Glutamatergic neuron (in vitro differentiated cells): ENCODE measurements at regions not wholly inside any gene's neighbourhood (a gene's known extent, or its start where the extent isn't known, plus 50 kb on each side); places are given as distances from the start of the nearest gene placed in this dataset.

ENCODE experiments used
- DNase-seq: peaks from one replicate; pipeline ENCODE4 v3.0.0; 2022
- H3K27ac Mint-ChIP-seq: one replicate; pipeline ENCODE4 v1.8.0; 2020; ENCODE audit warnings: mild to moderate bottlenecking, mixed read lengths, inconsistent platforms; ENCODE audit not compliant: unreplicated experiment
- H3K27me3 Mint-ChIP-seq: one replicate; pipeline ENCODE4 v1.8.0; 2020; ENCODE audit warnings: mild to moderate bottlenecking, moderate library complexity, mixed read lengths, inconsistent platforms; ENCODE audit not compliant: unreplicated experiment
- H3K36me3 Mint-ChIP-seq: one replicate; pipeline ENCODE4 v1.8.0; 2020; ENCODE audit warnings: mild to moderate bottlenecking, mixed read lengths, inconsistent platforms; ENCODE audit not compliant: unreplicated experiment
- H3K4me1 Mint-ChIP-seq: one replicate; pipeline ENCODE4 v1.8.0; 2020; ENCODE audit warnings: mild to moderate bottlenecking, low read depth, mixed read lengths, inconsistent platforms; ENCODE audit not compliant: unreplicated experiment
- H3K4me3 Mint-ChIP-seq: one replicate; pipeline ENCODE4 v1.8.0; 2020; ENCODE audit warnings: mild to moderate bottlenecking, mixed read lengths, inconsistent platforms; ENCODE audit not compliant: unreplicated experiment
- H3K9me3 Mint-ChIP-seq: one replicate; pipeline ENCODE4 v1.8.0; 2020; ENCODE audit warnings: mild to moderate bottlenecking, moderate library complexity, mixed read lengths, inconsistent platforms; ENCODE audit not compliant: unreplicated experiment
- TF ChIP-seq, protein P1 (sequence below): fragments of 200-600 bp; sonication (generic); IDR thresholded peaks from one replicate; pipeline ENCODE4 v1.5.0; 2021; ENCODE audit not compliant: partially characterized antibody, unreplicated experiment

DNA sequence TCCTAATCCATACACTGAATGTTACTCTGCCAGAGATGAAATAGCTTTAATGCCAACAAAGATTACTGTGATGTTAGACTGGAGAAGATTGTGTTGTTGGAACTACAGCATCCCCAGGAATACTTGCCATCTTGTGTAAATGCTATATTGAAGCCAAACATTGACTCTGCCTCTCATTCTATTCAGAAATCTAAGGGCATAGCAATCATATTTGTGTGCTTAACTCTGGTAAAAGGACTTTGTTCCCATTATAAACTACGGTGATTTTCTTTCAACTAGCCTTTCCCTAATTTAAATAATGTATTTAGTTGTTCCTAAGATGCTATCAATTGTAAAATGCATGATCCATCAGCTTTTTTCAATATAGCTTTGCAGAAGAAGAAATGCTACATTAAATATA, 498.4 kb upstream of the LRRN3 start:
- peaks cover 9% of the 10 kb centered on the region for H3K4me1 Mint-ChIP-seq
- no peaks in the 10 kb centered on the region for H3K9me3 Mint-ChIP-seq
- no peak overlapping the region for H3K4me3 Mint-ChIP-seq
- TF ChIP-seq, protein P1, sequence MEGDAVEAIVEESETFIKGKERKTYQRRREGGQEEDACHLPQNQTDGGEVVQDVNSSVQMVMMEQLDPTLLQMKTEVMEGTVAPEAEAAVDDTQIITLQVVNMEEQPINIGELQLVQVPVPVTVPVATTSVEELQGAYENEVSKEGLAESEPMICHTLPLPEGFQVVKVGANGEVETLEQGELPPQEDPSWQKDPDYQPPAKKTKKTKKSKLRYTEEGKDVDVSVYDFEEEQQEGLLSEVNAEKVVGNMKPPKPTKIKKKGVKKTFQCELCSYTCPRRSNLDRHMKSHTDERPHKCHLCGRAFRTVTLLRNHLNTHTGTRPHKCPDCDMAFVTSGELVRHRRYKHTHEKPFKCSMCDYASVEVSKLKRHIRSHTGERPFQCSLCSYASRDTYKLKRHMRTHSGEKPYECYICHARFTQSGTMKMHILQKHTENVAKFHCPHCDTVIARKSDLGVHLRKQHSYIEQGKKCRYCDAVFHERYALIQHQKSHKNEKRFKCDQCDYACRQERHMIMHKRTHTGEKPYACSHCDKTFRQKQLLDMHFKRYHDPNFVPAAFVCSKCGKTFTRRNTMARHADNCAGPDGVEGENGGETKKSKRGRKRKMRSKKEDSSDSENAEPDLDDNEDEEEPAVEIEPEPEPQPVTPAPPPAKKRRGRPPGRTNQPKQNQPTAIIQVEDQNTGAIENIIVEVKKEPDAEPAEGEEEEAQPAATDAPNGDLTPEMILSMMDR, result no peak
- no peaks in the 10 kb centered on the region for H3K27me3 Mint-ChIP-seq
- H3K27ac Mint-ChIP-seq, result no peak overlapping the region
- no peak for DNase-seq
- H3K36me3 Mint-ChIP-seq, result no peaks in the 10 kb centered on the region

DNA sequence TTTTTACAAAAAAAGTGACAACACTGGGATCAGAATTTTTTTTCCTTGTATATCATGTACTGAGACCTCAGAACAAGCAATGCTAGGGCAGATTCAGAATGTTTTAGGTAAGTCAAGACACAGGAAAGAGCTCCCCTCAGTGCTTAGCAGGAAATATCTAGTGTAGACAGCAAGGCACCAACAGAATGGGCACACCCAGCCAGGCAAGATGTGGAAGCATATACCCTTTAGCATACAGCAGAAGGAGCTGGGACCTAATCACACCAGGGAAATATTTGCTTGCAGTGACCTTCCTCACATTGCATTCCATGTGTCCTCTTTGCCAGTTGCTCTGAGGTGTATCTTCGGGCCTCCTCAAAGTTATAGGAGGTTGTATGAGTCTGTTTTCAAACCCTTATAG, 497.6 kb upstream of the LRRN3 start:
- Mint-ChIP-seq H3K27me3 (no peaks in the 10 kb centered on the region), H3K36me3 (no peaks in the 10 kb centered on the region), H3K4me1 (peaks cover 9% of the 10 kb centered on the region), H3K27ac (no peak overlapping the region), H3K9me3 (no peaks in the 10 kb centered on the region), H3K4me3 (no peak overlapping the region)
- no peak for DNase-seq
- TF ChIP-seq, protein P1, result no peak

DNA sequence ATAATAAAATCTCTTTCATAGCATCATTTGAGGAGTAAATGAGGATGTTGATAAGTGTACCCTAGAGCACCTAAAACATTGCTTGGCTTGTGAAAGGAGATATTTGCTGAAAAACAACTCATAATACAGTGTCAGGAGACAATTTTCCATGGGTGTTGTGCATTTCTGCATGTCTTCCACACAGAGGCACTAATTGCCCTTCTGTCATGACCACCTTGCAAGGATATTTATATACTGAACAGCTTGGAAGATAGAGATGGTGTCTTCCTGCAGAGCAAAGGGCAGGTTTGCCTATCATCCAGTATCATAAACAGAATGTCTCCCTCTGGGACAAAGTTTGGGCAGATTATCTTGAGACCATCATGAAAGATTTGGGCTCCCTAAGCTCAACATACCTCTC, 495.2 kb upstream of the LRRN3 start:
- no peaks in the 10 kb centered on the region for H3K27me3 Mint-ChIP-seq
- no peak overlapping the region for H3K4me3 Mint-ChIP-seq
- H3K36me3 Mint-ChIP-seq, result no peaks in the 10 kb centered on the region
- H3K4me1 Mint-ChIP-seq, result peaks cover 9% of the 10 kb centered on the region
- TF ChIP-seq, protein P1, result no peak
- H3K27ac Mint-ChIP-seq, result no peak overlapping the region
- DNase-seq, result no peak
- H3K9me3 Mint-ChIP-seq, result no peaks in the 10 kb centered on the region

DNA sequence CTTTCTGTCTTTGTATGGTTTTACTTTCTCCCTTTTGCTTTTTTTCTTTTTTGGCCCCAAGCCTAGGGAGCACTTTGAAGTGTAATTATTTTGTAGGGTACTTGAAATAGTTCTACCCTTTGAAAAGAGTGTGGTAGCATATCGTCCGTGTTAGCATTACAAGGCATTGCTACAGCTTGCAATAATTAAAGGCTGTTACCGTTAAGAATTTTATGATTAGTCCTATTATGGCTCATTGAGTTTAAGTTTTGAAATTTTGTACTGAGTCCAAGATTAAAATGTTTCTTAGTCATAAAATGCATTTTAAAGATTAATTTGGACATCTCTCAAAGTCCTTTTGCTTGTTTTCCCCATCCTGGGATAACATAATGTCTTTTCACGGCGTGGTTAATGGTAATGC, 490.0 kb upstream of the LRRN3 start:
- DNase-seq, result no peak
- Mint-ChIP-seq H3K36me3 (no peaks in the 10 kb centered on the region), H3K27ac (no peak overlapping the region), H3K4me1 (peaks cover 11% of the 10 kb centered on the region), H3K27me3 (no peaks in the 10 kb centered on the region), H3K9me3 (no peaks in the 10 kb centered on the region), H3K4me3 (no peak overlapping the region)
- TF ChIP-seq, protein P1, result no peak

DNA sequence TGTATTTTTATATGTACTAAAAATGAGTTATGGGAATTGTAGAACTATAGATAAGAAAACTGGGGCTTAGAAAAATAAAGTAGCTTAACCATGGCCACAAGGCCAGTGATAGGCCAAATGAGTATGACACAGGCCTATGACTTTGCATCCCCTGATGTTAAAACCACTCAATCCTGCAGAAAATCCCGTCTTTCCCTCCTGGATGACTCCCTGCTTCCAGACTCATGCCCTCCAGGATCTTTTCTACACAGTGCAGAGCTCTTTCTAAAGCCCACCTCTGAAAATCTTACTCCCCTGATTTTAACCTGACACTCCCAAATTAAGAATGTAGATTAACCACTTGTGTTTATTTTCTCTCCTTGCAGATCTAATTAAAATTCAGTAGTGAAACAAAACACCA, 489.2 kb upstream of the LRRN3 start:
- Mint-ChIP-seq H3K27me3 (no peaks in the 10 kb centered on the region), H3K27ac (no peak overlapping the region), H3K9me3 (no peaks in the 10 kb centered on the region), H3K4me3 (no peak overlapping the region), H3K4me1 (peaks cover 11% of the 10 kb centered on the region), H3K36me3 (no peaks in the 10 kb centered on the region)
- TF ChIP-seq, protein P1, result no peak
- DNase-seq, result no peak
